ENCODE measurements at regions not wholly inside any gene's neighbourhood (a gene's known extent, or its start where the extent isn't known, plus 50 kb on each side); places are given as distances from the start of the nearest gene placed in this dataset.
"Not testable (repeated sequence)": the region's sequence is repeated elsewhere in the genome, so short reads cannot be mapped to it uniquely, and the experiment has no call there.

DNA sequence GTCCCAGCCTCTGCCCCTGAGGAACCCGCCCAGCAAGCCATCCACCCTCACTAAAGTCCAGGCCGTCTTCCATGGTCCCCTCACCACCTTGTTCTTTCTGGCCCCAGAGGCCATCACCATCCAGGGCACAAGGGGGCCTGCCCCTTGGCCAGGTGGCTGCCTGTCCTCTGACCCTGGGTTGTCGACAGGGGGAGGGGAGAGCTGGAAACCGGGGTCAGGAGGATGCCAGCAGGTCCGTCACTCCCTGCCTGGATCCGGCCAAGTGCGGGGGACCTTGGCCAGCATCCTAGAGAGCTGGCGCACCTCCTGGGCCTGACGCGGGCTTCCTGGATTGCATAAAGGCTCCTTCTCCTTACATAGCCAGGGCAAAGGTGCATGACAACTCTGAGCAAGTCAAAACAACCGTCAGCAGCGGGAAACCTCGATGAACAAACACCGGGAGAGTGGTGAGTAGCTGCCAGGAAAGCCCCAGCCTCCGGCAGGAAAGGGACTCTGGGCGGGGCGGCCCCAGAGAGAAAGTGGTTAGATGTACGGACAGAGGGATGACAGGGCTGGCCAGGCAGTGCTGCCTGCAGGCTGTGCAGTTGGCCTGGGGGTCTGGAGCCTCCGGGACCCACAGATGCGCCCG, 4461.2 kb upstream of the TPTE start:
- not testable (repeated sequence) for DNase-seq (ENCODE audit: extremely low read depth, low read depth)

DNA sequence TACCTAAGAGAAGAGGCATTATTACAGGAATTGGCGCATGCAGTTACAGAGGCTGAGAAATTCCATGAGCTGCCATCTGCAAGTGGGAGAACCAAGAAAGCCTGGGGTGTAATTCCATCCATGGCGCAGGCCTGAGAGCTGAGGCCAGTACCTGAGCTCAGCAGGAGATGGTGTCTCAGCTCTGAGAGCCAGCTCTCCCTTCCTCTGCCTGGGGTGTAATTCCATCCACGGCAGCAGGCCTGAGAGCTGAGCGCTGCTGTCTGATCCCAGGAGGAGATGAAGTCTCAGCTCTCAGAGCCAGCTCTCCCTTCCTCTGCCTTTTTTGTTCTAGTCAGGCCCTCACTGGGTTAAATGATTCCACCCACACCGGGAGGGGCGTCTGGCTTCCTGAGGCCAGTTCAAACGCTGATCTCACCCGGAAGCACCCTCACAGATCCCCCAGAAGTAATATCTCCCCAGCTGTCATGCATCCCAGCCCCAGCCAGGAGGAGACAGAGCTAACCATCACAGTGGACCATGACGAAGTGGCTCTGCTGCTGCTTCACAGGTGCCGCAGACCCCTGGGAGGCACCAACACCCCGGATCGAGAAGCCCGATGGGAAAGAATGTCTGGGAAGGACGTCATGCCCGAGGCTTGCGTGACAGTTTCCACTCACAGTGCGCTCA, 4454.9 kb upstream of the TPTE start:
- DNase-seq (ENCODE audit: extremely low read depth, low read depth): not testable (repeated sequence)

DNA sequence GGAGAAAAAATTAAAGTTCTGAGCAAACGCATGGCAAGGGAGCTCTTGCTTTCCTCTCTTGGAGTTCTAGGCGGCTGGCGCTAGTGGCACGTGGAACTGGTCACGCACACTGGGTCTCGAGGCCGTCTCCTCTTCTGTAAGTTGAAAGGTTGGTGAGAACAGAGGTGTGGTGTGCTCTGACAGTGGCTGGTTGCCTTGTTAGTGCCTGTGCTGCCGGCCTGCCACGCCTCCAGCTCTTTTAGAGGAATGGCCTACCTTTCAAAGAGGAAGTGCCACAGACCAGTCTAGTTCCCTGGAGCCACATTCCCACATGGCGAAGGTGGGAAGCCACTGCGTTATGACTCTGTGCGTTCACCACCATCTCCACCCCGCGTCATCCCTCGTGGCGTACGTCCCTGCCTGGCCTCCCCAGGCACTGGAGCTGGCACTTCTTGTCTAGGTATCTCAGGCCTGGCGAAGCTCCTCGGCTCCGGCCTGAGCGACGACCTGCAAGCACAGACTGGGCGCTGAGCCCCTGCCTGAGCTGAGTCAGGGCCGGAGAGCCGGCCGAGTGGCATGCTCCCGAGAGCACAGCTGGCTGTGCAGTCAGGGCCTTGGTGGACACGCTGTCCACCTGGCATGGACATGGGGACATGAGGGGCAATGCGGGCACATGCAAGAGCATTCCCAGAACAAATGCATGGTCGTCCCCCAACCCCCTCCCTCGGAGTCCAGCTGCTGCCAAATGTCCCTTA, 4453.1 kb upstream of the TPTE start:
- DNase-seq (ENCODE audit: extremely low read depth, low read depth): not testable (repeated sequence)

DNA sequence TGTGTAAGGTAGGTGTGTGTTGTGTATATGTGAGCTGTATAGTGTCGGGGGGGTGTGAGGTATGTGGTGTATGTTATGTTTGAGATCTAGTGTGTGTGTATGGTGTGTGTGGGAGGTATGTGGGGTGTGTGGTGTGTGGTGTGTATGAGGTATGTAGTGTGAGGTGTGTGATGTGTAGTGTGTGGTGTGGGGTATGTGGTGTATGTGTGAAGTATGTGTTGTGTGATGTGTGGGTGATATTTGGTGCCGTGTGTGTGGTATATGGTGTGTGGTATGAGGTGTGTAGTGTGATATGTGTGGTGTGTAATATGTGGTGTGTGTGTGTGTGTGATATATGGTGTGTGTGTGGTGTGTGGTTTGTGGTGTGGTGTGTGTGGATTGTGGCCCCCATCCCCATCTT, 4451.2 kb upstream of the TPTE start:
- DNase-seq (ENCODE audit: extremely low read depth, low read depth): not testable (repeated sequence)

DNA sequence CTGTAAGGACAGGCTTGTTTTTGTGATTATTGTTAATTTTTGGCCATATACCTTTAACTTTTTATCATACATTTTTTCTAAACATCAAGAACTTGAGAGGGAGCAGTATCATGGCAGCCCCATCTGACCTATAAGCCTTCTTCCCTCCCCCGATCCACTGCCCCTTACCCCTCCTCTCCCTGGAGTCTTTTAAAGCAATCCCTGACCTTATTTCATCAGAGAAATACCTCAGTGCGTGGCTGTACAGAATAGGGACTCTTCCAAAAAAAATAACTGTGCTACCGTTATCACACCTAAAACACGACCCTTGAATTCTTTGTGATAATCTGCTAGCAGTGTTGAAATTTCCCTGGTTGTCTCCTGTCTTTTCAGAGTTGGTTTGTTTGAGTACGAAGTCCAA, 4448.7 kb upstream of the TPTE start:
- DNase-seq (ENCODE audit: extremely low read depth, low read depth): not testable (repeated sequence)

DNA sequence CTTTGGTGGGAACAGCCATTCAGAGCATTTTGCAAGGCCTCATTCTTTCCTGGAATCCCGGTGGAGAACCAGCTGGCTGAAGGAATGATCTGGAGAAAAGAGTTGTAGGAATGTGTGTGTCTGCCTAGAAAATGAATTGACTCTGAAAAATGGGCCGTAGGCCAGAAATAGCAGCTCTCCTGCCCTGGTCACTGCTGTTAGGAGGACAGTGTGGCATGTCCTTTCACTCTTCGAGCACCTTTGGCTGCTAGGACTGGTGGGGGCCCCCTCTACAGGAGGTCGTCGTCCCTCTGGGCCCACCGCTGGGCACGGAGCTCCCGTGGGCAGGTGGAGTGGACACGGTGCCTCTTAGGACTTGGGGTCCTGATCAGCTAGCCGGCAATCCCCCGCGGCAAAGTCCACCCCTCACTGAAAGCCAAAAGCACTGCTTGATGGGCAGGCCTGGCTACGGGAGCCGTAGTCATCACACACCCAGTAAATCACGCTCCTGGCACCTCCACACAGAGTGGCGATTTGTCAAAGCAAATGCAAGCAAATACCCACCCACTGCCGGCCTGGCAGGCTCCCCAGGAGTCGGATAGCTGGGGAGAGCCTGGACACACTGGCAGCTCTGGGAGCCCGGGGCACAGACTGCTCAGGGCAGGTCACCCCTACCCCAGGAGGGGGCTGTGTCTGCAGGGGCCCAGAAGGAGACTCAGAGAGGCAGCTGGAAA, 4447.2 kb upstream of the TPTE start:
- DNase-seq (ENCODE audit: extremely low read depth, low read depth): not testable (repeated sequence)

DNA sequence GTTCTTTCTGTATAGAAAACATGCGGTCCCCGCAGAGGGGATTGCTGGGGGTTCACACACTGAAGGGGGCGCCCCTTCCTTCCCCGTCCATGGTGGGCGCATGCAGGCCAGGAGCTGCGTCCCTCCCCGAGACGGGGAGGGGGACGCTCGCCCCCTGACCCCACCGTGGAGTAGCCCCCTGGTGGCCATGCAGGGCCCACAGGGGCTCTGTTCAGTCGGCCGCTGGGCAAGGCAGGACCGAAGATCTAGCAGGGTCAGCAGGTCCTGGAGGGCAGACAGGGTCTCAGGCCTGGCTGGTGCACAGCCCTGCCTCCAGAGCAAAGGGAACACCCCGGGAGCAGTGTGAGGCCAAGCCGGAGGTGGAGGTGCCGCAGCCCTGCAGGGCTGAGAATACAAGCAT, 4446.4 kb upstream of the TPTE start:
- DNase-seq (ENCODE audit: extremely low read depth, low read depth): not testable (repeated sequence)

DNA sequence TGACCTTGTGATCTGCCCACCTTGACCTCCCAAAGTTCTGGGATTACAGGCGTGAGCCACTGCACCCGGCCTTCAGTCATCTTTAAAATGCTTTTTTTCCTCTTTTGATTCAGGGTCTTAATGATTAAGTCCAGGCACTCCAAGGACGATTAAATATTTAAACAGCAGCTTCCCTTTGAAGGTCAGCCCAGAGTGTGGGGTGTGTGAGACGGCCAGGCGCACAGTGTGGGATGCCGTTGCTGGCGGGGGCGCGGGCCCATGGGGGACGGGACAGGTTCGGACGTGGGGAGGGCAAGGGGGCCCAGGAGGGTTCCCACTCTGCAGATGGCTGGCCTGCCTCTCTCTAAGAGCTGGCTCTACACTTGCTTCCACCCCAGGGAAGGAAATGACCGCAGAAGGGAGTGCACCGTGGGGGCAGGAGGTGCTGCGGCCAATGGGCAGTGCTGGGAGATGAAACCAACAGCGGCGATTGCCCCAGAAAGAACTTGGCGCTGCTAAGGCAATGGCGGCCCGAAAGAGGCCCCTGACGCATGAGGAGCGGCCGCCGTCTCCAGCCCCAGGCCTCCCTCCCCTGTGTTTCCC, 4445.7 kb upstream of the TPTE start:
- not testable (repeated sequence) for DNase-seq (ENCODE audit: extremely low read depth, low read depth)

DNA sequence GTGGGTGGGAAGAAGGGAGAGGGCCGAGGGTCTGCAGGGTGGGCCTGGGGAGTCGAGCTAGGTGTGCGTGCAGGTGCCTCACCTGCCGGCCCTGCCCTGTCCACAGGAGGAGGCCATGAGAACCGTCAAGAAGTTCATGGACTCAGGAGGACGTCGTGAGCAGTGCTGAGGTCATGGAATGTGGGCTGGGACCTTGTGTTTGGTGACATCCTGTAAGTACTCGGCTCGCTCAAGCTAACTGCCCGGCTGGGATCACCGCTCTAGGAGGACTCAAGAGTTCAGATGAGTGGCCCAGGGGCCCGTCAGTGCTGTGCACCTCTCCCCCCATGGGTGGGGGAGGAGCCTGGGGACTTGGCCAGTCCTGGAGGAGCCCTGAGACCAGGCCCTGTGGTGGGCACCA, 4444.0 kb upstream of the TPTE start:
- DNase-seq (ENCODE audit: extremely low read depth, low read depth): not testable (repeated sequence)

DNA sequence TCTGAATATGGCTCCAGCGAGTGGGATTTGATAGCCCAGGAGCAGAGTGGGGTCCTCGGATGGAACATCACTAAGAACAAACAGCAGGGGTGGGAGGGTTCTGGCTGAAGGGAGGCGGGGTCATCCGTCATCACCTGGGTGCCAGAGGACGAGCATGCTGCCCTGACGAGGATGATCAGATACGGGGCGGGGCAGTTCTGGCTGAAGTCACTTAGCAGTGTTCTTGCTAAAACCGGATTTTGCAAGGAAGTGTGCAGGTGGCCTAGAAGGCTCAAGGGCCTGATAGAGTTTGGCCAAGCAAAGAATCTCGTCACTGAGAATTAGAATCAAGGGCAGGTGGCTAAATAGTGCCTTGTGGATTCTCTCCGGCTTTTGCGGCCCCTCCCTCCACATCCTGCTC, 4442.5 kb upstream of the TPTE start:
- DNase-seq (ENCODE audit: extremely low read depth, low read depth): not testable (repeated sequence)

DNA sequence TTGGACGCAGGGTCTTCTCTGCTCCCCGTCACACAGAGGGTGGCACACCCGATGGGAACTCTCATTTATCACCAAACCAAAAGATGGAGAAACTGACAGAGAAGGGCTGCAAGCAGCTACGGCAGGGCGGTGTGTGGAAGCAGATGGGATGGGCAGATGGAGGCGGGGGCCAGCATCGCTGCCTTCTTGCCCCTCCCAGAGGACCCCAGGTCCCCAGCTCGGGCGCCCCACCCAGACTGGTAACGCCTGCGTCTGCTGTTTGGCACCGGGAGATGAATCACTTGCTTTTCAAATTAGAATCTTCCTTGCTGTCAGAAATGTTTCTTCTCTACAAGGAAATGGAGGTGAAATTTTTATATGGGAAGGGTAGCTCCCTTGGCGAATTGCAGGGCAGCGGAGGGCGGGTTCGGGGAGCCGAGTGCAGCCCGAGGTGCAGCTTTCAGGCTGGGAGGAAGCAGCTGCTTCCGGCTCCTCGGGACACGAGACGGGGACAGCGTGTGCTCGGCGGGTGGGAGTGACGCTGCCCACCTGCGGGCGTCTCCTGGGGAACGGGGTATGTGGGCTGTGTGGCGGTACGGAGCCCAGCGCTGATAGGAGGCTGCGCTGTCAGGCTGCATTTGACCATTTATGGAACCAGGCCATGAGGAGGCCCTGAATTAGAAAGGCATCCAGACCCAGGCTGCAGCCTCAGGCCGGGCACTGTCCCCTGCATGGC, 4440.3 kb upstream of the TPTE start:
- DNase-seq (ENCODE audit: extremely low read depth, low read depth): not testable (repeated sequence)

DNA sequence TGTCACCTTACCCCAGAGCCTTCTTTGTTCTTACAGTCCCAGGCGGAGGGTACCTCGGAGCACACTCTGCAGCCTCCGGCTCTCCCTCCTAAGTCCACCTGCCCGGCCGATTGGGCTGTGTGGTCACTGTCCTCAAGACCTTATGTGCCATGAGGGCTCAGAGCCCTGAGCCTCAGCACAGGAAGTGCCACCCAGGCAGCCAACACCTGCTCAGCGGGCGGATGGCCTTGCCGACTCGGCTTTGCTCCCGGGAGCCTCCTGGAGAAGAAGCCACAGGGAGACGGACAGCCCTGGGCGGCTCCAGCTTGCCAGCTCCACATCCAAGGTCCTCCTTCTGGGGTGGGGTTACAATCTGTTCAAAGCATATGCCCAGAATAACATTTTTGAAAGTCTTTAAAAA, 4439.2 kb upstream of the TPTE start:
- not testable (repeated sequence) for DNase-seq (ENCODE audit: extremely low read depth, low read depth)

DNA sequence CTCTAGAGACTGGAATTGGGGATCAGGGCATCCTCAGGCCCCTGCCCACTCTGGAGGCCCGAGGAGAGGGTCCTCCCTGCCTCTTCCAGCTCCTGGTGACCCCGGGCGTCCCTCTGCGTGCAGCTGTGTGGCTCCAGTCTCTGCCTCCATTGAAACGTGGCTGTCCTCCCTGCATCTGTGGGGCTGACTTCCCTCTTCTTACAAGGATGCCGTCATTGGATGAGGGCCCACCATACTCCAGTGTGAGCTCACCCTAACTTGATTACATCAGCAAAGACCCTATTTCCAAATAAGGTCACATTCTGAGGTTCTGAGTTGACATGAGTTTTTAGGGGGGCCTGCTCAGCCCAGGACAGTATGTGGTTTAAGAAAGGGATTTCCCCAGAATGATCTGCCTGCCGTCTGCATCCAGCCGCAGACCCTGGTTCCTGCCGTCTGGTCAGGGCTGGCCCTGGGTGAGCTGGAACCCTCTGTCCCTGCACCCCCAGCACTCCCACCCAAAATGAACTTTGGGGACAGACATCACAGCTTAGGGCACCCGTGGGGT, 4437.7 kb upstream of the TPTE start:
- DNase-seq (ENCODE audit: extremely low read depth, low read depth): not testable (repeated sequence)

DNA sequence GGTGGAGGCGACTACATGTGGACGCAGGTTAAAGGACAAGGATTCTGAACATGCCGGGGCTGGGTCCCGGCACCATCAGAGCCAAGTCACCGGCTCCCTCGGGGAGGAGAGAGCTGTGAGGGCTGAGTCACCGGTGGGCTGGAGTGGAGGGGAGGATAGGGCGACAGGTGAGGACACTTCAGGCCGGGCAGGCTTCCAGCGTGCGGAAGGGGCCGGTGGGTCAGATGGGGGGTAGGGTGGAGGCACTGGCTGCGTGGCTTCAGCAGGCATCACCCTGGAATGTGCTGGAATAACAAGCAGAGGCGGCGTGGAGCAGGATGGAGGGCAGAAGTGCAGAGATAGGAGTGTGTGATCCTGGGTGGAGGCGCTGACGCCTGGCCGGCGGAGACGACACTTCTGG, 4435.3 kb upstream of the TPTE start:
- not testable (repeated sequence) for DNase-seq (ENCODE audit: extremely low read depth, low read depth)

DNA sequence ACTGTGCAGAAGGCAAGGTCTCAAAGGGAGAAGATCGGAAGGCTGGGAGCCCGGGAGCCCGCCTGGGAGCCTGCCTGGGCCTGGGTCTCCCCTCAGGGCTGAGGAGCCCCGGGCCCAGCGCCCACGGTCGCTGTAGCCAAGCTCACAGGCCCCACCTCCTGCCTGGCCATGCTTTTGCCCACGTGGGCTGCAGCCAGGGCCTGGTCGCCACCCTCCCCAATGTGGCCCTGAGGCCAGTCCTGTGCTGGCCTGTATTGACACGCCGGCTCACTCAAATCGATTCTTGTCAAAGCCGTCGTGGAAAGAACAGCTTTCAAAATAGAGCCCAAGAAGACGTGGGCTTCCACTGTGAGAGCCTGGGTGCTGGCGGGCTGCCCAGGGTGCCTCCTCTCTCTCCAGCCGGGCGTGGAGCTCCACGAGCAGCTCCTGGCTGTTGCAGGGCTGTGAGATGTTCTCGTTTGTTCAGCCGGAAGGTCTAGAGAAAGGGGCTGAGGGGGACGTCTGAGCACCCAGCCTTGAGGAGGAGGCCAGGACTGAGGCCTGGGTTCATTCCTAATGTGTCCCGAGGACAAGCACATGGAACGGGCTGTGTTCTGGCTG, 4433.7 kb upstream of the TPTE start:
- DNase-seq (ENCODE audit: extremely low read depth, low read depth): not testable (repeated sequence)

DNA sequence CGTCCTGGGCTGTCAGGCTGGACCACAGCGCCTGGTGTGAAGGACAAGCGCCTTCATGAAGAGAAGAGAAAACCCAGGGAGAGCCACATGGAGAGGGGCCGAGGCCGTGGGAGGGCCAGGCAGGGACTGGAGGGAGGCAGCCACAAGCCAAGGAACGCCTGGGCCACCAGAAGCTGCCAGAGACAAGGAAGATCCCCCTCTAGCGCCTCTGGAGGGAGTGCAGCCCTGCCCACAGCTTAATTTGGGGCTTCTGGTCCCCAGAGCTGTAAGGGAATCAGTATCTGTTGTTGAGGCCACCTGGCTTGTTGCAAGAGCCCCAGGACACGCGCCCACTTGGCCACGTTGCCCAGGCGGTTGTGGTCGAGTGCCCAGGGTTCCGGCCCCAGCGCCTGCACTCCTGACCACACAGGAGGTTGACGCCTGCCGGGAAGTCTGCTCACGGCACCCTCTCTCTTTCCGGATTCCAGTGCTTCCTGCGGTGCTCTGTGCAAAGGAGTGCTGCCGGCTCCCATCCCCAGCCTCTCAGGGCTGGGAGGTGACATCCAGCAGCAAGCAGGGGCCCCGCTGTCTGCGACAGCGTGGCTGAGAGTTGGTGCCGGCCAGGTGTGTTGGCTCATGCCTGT, 4431.0 kb upstream of the TPTE start:
- not testable (repeated sequence) for DNase-seq (ENCODE audit: extremely low read depth, low read depth)

DNA sequence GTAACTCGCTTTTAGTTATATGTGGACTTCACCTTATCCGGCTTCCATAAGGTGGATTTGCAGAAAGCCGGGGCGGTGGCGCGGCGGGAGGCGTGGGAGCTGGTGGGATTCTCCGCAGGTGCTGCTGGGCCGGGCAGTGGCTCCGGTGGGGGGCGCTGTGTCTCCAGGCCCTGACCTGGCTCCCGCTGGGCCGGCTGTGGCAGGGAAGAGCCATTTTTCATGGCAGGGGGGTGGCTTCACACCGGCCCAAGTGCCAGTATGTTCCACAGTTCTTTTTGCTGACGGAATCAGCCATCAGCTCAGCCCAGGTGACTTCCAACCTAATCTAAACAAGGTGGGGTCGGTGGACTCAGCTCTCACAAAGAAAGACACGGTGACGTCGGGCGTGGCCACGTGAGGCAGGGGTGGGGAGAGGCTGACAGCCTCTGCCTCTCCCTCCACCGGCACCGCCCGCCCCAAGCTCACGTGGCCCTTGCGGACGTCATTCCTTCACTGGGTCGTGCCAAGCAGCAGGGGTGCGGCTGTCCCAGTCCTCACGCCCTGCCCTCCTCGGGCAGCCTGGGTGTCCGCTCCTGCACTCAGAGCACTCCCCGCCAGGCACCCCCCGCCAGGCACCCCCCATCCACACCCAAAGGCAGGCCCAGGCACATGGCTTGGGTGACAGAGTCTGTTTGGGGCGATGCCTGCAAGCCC, 4429.9 kb upstream of the TPTE start:
- DNase-seq (ENCODE audit: extremely low read depth, low read depth): not testable (repeated sequence)

DNA sequence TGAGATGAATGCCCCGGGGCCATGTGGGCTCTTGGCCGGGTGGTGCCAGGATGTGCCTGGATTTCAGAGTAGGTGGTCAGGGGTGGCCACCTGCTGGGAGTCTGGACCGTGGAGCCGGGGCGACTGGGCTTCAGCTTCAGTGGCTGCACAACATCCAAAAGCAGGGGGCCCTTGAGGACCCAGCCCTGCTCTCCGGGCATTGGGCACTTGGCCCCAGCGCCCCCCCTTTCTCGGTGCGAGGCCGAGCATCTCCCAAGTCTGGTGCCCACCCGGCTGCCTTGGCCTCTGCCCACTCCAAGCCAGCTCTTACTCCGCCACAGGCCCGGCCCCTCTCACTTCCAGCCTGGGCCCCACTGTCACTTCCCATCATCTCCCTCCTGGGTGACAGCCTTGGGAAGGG, 4429.0 kb upstream of the TPTE start:
- DNase-seq (ENCODE audit: extremely low read depth, low read depth): not testable (repeated sequence)
